ENCODE measurements at regions not wholly inside any gene's neighbourhood (a gene's known extent, or its start where the extent isn't known, plus 50 kb on each side); places are given as distances from the start of the nearest gene placed in this dataset.

GRCh38 chr3:164144824-164145223, 933.5 kb downstream of the SI start:
- no peak for DNase-seq (ENCODE audit: low spot score)
- in situ Hi-C loops (cut with MboI; ENCODE audit: low pct_unique_long_range_greater_than_20kb, low sequenced_read_pairs, unreplicated experiment), result no loop called here
- TF ChIP-seq CTCF (IDR thresholded peaks at IDR 0.05; ENCODE audit: extremely low read depth, insufficient read depth, missing control alignments), result no peak

GRCh38 chr3:164132878-164133277, 945.4 kb downstream of the SI start:
- no peak for TF ChIP-seq CTCF (IDR thresholded peaks at IDR 0.05; ENCODE audit: extremely low read depth, insufficient read depth, missing control alignments)
- in situ Hi-C loops (cut with MboI; ENCODE audit: low pct_unique_long_range_greater_than_20kb, low sequenced_read_pairs, unreplicated experiment), result no loop called here
- DNase-seq (ENCODE audit: low spot score), result no peak

- no peak for TF ChIP-seq CTCF (IDR thresholded peaks at IDR 0.05; ENCODE audit: extremely low read depth, insufficient read depth, missing control alignments)
- in situ Hi-C loops (cut with MboI; ENCODE audit: low pct_unique_long_range_greater_than_20kb, low sequenced_read_pairs, unreplicated experiment), result no loop called here
- DNase-seq (ENCODE audit: low spot score), result no peak
Observed at GRCh38 chr3:164113371-164114332, 964.6 kb downstream of the SI start.

GRCh38 chr3:164096352-164096751, 981.9 kb downstream of the SI start:
- DNase-seq (ENCODE audit: low spot score), result no peak
- in situ Hi-C loops (cut with MboI; ENCODE audit: low pct_unique_long_range_greater_than_20kb, low sequenced_read_pairs, unreplicated experiment), result no loop called here
- TF ChIP-seq CTCF (IDR thresholded peaks at IDR 0.05; ENCODE audit: extremely low read depth, insufficient read depth, missing control alignments), result no peak

- TF ChIP-seq CTCF (IDR thresholded peaks at IDR 0.05; ENCODE audit: extremely low read depth, insufficient read depth, missing control alignments), result no peak
- in situ Hi-C loops (cut with MboI; ENCODE audit: low pct_unique_long_range_greater_than_20kb, low sequenced_read_pairs, unreplicated experiment), result no loop called here
- DNase-seq (ENCODE audit: low spot score), result no peak
Observed at GRCh38 chr3:164095949-164096348, 982.3 kb downstream of the SI start.

GRCh38 chr3:164095279-164095678, 983.0 kb downstream of the SI start:
- DNase-seq (ENCODE audit: low spot score), result no peak
- in situ Hi-C loops (cut with MboI; ENCODE audit: low pct_unique_long_range_greater_than_20kb, low sequenced_read_pairs, unreplicated experiment), result no loop called here
- TF ChIP-seq CTCF (IDR thresholded peaks at IDR 0.05; ENCODE audit: extremely low read depth, insufficient read depth, missing control alignments), result no peak

All from GM13977 (cell line).